IPS-NIHi7 (cell line): ENCODE measurements at regions not wholly inside any gene's neighbourhood (a gene's known extent, or its start where the extent isn't known, plus 50 kb on each side); places are given as distances from the start of the nearest gene placed in this dataset.
"Not testable (repeated sequence)": the region's sequence is repeated elsewhere in the genome, so short reads cannot be mapped to it uniquely, and the experiment has no call there.

Experiments
- DNase-seq: peaks from one replicate; pipeline ENCODE4 v3.0.0; 2012; ENCODE audit warnings: mixed read lengths; ENCODE audit errors: extremely low spot score

DNA sequence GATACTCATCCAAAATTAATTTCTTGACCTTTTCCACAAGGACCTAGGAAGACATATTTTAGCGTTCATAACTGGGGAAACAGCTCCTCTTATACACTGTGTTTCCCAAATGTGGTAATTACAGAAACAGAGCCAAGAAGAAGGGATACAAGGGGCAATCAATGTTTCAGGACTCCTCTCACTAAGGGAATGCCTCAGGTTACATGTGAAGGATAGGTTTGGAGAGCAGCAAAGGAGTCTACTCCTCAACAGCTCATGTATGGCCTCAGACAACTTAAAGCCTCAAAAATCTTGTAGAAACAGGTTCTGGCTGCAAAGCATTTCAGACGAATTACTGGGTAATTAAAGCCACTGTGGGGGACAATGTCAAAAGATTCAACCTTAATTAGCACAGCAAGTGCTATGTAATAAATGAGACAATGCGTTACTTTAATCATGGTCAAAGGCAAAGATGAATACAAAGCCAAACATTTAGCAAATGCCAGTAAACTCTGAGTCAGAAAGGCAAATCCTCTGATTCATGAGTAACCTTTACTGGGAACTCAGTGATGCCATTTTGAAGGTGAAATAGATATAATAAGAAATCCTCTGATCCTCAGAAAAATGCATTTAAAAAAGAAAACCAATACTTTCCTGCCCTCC, 1111.2 kb downstream of the TUSC7 start:
- no peak for DNase-seq

DNA sequence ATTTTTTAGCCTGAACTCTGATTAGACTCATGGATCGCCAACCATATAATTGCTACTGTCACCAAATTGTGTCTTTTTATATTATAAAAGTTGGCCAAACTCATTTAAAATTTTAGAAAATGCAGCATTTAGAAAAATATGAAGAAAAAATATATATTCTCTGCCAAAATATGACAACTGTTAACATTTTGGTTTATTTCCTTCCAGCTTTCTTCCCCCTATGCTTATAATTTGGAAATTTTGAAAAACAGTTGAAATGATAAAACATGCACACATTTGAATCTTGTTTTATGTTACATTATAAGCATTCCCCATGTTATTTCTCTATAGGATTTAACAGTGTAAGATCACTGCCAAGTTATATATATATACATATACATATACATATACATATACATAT, 1112.8 kb downstream of the TUSC7 start:
- no peak for DNase-seq

DNA sequence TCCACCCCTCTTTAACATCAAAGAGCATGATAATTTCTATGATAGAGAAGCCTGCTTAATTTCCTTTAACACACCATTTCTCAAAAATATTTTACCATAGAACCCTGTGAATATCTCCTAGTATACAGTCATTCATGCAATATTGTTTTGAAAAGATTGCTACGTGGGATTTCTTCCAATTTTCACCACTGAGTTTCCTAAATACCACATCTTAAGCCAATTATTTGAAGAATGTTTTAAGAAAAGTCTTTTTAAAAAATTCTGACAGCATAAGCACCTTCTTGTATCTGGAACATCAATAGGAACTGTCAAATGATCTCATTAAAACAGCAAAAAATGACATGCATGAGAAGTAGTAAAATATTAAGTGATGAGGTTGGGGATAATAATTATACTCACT, 1126.7 kb downstream of the TUSC7 start:
- no peak for DNase-seq

DNA sequence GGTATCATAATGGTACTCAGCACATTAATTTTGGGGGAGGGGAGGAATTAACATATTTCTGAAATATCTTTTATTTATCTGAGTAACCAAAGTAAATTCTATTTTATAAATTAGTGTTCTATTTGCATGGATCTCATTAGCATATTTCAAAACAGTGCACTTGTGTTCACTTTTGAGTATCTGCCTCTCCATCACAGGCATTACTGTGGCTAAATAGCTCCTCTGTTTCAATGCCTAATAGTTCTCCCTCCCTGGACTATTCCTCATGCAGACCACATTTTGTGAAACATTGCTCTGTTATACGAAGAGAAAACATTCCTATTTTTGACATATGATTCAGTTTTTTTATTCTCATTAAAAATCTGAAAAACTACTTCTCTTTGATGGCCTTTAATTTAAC, 1127.8 kb downstream of the TUSC7 start:
- no peak for DNase-seq

DNA sequence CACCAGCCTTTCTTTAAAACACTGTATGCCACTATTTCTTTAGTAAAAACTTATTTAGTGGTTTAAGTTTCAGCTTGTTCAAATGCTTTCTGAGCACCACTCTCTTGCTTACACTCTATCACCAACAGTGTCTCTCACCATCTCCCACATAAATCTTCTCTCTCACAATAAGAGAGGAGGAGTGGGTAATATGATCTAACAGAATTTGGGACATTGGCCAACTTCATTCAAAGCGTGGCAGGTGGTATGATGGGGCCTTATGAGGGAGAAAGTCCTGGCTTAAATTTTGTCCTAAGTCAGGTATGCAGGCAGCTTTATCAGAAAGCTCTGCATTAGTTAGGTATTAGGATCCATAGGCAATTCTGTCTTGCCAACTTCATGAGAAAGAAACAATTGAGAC, 1132.5 kb downstream of the TUSC7 start:
- no peak for DNase-seq

DNA sequence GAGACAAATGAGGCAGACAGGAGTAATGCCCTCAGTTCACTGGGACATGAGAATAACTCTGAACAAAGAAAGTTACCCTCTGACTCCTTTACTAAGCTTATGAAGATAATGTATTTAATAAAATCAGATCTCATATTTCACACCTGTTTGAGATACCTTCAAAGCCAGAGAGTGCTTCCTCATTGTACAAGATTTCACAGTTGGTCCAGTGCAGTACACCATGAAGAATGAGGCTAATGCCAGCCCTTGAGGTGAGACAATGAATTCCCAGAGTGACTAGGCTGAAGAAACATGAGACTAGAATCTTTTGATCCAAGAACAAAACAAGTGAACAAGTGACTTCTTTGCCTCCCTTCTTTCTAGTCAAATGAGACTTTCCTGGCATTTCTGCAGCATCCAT, 1133.8 kb downstream of the TUSC7 start:
- no peak for DNase-seq

DNA sequence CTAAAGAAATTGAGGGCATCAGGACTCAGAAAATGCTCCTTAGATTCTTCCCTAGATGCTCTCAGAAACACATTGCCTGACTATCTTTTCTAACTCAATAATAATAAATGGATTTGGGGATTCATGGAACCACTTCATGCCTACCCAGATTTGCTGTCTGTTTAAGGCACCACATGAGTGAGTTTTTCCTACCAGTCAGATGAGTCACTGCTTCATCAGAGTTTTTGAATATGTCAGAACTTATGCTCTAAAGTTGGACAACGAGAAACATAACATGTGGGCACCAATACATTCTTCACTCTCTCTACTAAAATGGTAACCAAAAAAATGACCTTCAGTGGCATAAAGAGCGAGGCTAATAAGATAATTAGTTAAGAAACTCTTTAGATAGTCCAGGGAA, 1135.1 kb downstream of the TUSC7 start:
- DNase-seq, result no peak

DNA sequence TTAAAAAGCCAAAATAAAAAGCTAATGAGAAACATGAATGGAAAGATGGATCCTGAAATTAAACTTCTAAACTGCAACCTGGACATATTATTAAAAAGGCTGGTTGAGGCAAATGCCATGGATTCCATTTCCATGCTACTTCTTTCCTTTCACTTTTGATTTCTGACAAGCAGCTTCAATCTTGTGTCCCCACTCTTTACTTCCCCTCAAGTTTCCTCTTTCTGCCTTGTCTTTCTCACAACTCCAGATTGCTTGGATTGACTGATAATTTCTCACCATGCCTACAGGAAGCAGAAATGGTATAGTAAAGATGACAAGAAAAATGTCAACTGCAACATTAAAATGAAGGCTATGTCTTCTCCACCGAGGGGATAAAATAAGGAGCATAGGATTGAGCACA, 1136.7 kb downstream of the TUSC7 start:
- no peak for DNase-seq

DNA sequence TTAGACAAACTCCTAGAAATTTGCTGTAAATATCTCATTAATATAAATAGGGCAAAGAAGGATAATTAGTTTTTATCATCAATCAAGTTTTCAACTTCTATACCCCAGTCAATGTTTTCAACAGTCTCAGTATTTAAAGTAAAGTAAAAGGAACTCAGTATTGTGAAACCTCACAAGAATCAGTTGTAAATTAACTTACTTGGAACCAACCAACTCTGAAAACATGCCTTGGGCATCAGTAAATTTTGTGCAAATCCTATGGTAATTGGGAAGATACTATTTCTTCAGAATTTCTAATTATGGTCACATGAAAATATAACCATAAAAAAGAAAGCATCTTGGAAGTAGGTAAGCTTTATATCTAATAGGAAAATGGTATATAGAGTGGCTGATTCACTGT, 1139.0 kb downstream of the TUSC7 start:
- no peak for DNase-seq

DNA sequence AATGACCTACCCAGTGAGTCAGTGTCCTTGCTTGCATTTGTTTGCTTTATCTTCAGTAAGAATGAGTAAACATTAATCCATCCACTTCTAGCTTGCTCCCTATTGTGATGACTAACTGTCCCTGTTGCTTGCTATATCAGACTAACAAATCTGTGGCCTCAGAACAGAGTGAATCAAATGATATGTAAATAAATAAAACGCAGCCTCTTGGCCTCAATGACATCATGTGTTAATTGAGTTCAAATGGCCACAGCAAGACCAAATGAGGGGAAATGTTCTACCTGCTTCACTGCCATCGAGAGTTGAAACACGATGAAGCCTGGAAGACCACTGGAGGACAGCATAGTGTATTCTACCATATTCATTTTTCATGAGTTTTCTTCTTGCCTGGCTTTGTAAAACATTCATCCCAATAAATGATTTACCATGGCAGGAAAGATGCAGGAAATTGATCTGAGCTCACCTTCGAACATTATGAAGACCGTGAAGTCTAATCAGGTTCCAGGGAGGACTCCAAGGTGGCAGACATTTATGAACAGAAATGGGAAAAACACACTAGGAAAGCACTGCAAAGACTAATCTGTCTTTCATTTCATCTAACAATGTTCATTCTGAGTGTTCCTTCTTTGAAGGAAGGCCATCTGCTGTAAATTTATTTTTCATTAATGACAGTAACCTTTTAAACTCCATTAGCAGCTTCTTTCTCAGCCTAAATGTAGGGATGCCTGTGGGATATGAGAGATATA, 1144.5 kb downstream of the TUSC7 start:
- DNase-seq, result no peak

DNA sequence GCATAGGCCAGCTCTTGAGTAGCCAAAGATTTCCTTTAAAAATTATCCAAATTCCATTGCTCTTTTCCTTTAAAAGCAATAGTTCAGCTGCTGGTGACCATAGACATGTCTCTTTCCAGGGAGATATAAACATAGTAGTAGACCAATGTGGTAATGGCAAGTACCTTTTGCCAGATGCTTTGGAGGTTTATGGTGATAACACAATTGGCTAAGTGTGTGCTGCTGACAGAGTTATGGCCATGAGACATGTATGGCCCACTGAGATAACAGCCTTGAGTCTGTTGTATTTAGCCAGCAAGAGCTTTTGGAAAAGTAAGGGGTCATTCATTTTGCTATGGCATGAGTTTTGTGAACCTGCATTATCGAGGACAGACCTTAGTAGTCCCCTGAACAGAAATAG, 1146.8 kb downstream of the TUSC7 start:
- no peak for DNase-seq

DNA sequence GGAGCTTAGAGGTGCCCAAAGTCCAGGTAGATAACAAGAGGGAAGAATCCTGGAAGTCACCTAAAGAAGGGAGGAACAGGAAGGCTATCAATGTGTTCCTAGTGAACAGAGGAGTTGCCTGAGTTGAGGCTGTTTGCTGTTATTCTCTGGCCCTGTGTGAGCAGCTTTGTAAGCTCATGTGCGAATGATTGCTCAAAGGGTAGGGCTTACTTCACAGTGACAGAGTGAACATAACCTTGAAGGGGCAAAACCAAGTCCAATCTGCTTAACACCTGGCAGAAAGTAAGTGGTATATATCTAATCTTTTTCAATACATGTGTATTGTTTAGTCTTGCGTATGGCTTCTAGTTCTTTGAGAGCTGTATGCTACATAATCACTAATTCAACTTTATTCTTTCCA, 1153.6 kb downstream of the TUSC7 start:
- DNase-seq, result no peak

DNA sequence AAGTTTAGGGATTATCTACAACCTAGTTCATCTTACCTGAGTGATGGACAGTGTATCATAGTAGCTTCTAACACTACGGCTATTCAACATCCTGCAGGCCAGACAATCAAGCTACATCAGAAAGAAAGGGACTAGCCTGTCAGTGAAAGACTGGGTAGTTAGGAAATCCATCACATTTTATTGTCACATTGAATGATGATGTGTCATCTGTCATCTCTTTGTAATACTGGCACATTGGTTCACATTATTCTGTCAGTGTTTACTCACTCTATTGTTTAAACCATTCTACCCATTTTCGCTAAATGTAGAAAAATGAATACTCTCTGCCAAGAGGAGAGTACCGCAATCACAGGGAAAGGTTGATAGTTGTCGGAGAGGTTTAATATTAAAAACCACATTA, 1155.8 kb downstream of the TUSC7 start:
- DNase-seq, result no peak

DNA sequence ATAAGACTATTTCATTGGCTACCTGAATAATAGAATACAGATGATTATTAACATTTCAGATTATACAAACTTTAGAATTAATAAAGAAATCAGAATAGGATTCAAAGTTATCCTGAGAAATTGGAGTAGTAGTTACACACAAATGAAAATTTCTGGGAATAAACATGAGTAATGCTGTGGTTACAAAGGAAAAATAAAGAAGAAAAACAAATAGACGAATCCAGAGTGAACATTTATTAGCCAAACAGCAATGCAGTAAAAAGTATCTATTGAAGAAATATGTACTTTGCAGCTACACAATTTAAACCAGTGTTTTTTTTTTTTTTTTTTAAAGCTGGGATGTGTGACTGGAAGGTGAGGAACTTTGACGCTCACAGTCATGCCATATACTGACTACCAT, 1159.2 kb downstream of the TUSC7 start:
- no peak for DNase-seq

DNA sequence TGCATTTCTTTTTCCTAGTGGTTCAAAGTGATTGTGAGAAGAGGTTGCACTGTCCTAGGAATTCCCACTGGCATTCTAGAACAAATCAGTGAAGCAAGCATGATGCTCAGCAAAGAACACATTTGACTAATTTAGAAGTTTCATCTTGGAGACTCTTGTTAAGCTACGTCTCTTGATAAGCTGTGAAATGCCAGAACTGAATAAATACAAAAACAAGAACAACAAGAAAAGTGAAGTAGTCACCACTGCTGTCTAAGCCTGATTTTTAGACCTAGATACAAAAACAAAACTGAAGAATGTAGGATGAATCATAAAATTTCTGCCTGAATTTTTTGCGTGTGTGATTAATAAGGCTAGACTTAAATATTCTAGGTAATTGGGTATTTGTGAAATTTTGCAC, 1162.4 kb downstream of the TUSC7 start:
- no peak for DNase-seq

DNA sequence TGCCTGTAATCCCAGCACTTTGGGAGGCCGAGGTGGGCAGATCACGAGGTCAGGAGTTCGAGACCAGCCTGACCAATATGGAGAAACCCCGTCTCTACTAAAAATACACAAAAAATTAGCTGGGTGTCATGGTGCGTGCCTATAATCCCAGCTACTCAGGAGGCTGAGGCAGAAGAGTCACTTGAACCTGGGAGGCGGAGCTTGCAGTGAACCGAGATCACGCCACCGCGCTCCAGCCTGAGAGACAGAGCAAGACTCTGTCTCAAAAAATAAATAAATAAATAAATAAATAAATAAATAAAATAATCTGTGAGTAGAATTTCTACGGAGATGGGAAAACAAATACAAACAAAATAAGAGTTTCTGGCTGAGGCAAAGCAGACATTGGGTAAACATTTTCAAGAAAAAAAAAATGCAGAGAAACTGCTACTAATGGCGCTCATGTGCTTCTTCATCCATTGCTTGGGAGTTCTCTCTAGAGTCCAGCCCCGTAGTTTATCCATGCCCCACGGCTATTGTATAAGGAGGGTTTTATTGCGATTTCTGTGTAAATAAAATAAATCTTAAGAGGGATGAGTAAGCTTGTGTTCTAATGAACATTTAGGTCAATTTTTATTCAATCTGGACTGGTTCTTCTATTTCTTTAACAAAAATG, 1161.9 kb downstream of the IGSF11 start:
- not testable (repeated sequence) for DNase-seq

DNA sequence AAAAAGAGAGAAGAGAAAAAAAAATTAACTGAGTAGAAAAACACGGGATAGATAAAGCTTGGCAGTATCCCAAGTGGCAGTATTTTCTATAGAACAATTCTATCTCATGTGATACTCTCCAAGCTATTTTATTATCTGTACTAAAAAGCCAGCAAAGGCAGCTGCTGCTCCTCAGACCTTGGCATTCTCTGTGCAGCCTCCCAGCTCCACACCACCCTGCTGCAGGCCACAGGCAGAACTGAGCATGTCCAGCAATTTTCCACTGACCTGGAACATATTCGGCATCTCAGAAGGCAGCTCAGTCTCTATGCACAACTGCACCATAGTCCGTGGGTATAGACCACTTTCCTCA, 1161.4 kb downstream of the IGSF11 start:
- DNase-seq, result no peak

DNA sequence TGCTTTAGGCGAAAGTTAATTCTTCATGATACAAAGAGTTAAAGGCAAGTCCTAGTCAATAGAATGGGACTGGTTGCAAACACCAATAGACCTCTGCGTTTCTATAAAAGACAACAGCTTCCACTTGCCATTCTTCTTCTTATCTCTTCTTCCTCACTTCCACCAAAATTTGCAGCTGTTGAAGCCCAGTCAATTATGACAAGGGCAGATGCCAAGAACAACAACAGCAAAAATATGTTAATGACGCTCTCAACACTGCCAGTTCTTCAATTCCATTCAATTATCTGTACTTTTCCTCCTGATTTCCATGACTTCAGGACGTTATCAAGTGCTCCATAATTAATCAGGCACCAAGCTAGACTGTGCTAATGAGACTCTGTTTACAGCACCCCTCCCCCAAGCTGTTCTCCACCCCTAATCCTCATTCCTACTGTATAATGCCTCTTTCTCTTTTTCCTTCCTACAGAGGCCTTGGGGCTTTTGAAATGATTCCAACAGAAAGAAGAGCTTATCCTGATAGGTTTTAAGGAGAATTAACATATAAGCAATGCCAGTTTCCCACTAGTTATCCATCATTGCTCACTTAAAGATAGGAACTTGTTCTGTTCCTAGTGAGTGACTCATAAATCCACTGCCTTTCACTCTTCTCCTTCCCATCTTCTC, 1160.5 kb downstream of the IGSF11 start:
- DNase-seq, result no peak

DNA sequence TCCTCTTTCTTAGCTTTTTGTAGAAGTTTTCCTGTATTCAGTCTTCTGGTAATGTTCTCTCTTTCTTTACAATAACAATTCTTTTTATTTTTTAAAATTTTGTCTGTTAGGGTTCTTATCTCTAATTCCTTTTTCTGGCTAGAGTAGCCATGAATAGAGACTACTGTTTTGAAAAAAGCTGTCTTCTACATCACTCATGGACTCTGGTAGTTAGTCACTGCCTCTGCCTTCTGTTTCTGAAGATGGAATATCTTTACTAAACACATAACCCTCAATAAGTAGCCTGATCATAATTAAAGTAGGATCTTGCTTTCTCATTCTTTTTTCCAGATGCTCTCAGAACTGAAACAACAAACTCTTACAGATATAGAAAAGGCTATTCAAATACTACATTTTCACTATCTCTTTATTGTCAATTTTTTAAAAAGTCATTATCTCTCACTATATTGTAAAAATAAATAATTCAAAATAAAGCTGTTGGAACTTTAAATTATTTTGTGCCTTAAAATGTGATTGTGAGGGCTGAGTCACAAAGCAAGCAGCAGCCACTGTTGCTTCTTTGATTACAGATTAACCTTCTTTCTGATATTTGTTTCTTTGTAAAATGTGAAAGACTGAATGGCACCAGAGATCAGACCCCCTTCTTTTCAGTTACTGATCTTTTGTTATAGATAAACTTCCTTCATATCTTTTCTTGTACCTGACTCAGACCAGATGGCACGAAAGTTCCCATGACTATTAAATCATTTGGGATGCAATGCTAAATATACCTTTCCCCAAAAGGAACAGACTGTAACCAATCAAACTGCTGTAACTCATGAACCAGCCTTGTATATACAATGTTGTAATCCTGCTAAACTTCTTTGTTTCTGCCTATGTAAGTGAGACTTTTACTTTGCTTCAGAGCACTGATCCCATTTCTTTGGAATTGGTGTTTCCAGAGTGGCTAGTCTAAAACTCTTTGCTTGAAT, 1159.5 kb downstream of the IGSF11 start:
- DNase-seq, result no peak

DNA sequence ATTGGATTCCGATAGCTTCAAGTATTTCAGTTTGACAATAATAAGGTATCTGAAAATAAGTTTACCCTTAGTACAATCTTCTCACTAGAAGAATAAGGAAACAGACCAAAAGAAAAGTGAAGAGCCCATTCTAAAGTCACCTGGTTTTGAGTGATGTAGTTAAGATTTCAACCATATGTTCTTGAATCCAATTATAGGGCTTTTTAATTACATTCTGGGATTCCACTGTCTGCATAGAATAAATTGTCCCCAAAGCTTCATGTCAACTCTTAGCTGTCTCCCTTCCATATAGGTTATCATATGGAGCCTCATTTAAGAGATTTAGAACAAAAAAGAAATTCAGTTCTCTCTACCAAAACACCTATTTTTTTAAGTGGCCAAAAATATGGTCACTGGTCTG, 1158.8 kb downstream of the IGSF11 start:
- DNase-seq, result no peak

DNA sequence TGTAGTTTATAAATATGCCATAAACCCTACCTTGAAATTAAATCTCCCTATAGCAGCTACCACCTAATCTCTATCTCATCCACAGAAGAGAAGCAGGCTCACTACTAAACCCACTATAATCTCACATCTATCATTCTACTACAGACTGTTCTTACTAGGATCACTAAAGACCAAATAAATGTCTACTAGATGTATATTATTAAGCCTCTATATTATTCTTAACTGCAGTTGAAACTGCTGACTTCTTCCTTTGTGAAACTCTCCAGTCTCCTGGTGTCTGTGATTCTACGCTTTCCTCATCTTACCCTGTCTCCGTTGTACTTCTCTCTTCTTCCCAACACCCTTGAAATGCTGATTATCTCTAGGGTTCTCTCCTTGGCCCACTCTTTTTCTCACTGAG, 1154.0 kb downstream of the IGSF11 start:
- DNase-seq, result no peak

DNA sequence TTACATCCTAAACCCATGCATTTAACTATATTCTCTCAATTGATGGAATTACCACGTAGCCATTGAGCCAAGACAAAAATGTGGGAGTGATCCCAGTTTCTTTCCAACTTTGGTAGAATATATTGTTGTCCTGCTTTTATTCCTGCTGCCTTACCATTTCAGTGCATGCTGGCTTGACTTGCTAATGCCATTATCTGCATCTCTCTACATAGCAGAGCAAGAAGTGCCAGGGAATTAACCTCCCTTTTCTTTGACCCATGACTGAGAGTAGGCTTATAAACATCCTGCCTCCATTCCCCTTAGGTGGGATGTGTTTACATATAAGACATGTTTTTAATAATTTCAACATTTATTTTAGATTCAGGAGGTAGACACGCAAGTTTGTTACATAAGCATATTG, 1153.4 kb downstream of the IGSF11 start:
- no peak for DNase-seq
